CD8-positive, alpha-beta memory T cell (primary cell): ENCODE measurements at regions not wholly inside any gene's neighbourhood (a gene's known extent, or its start where the extent isn't known, plus 50 kb on each side); places are given as distances from the start of the nearest gene placed in this dataset.

Source experiments
- CTCF ChIA-PET: fragments of 350-600 bp; sonication (Branson Sonifier 250); formaldehyde crosslinking; loops from one replicate; lab custom pipeline; 2021; ENCODE audit warnings: antibody characterized with exemption; lab: Charles Lee
- POLR2A ChIA-PET: fragments of 350-600 bp; sonication (Branson Sonifier 250); formaldehyde crosslinking; loops from one replicate; lab custom pipeline; 2021; ENCODE audit warnings: antibody characterized with exemption; lab: Charles Lee
- DNase-seq, 5 donors: peaks; one replicate each; pipeline versions ENCODE4 v3.0.0 to v3.0.0-alpha.2; 2020 to 2022; ENCODE audit warnings: mixed read lengths in 1 of 5
- H3K27ac ChIP-seq: one replicate; pipeline ENCODE4 v1.7.0; 2013; ENCODE audit warnings: low read depth, mild to moderate bottlenecking, low read length, moderate library complexity
- H3K27me3 ChIP-seq: 2 replicates; pipeline ENCODE4 v1.7.0; 2013; ENCODE audit warnings: low read length, mild to moderate bottlenecking; ENCODE audit not compliant: insufficient read depth, poor library complexity, severe bottlenecking
- H3K36me3 ChIP-seq: 2 replicates; pipeline ENCODE4 v1.7.0; 2013; ENCODE audit warnings: mild to moderate bottlenecking, low read length, moderate library complexity; ENCODE audit not compliant: insufficient read depth
- H3K4me1 ChIP-seq: 2 replicates; pipeline ENCODE4 v1.7.0; 2013; ENCODE audit warnings: mild to moderate bottlenecking, low read length, moderate library complexity; ENCODE audit not compliant: insufficient read depth
- H3K4me3 ChIP-seq: 2 replicates; pipeline ENCODE4 v1.7.0; 2013; ENCODE audit warnings: mild to moderate bottlenecking, low read length
- H3K9me3 ChIP-seq: 2 replicates; pipeline ENCODE4 v1.7.0; 2013; ENCODE audit warnings: mild to moderate bottlenecking, low read length
- H3K27ac Mint-ChIP-seq, 8 donors: one replicate each; pipeline ENCODE4 v1.8.0; 2020 to 2021; ENCODE audit warnings: mixed read lengths in 8 of 8, mild to moderate bottlenecking in 6 of 8, inconsistent platforms in 3 of 8, moderate library complexity in 3 of 8
- H3K27me3 Mint-ChIP-seq, 2 donors: one replicate each; pipeline ENCODE4 v1.8.0; 2020 to 2021; ENCODE audit warnings: mixed read lengths in 2 of 2, mild to moderate bottlenecking in 1 of 2, moderate library complexity in 1 of 2
- H3K36me3 Mint-ChIP-seq, 3 donors: one replicate each; pipeline ENCODE4 v1.8.0; 2020 to 2021; ENCODE audit warnings: mixed read lengths in 3 of 3, inconsistent platforms in 1 of 3, mild to moderate bottlenecking in 1 of 3
- H3K4me1 Mint-ChIP-seq, 3 donors: one replicate each; pipeline ENCODE4 v1.8.0; 2020 to 2021; ENCODE audit warnings: mixed read lengths in 3 of 3, inconsistent platforms in 1 of 3, mild to moderate bottlenecking in 1 of 3
- H3K4me3 Mint-ChIP-seq, 7 donors: one replicate each; pipeline ENCODE4 v1.8.0; 2020 to 2021; ENCODE audit warnings: mixed read lengths in 7 of 7, mild to moderate bottlenecking in 6 of 7, moderate library complexity in 4 of 7, inconsistent platforms in 2 of 7
- H3K9me3 Mint-ChIP-seq, 5 donors: one replicate each; pipeline ENCODE4 v1.8.0; 2020 to 2022; ENCODE audit warnings: mixed read lengths in 5 of 5, mild to moderate bottlenecking in 3 of 5, moderate library complexity in 2 of 5, inconsistent platforms in 1 of 5

DNA sequence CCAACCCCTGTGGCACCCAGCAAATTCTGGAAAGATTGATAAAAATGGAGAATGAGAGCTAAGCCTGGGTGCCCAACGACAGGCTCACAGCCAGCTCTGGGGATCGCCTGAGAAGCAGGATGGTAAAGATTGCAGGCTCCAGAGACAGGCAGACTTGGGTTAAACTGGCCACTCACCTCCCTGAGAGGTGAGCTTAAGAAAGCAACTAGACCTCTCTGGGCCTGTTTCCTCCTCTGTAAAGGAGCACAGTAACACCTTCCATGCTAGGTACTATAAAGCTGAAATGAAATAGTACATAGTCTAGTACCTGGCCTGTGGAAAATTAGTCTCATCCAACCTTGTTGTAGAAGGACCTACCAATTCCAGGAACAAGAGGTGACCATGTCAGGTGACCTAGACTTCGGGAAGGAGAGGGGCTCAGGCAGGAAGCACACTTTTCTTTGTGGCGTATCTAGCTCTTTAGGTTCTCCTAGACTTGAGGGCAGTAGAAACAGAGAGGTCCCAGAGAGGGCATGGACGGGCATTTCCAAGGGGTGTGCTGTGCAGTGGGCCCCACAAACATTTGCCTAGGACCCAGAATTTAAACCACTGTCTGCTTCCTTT is 142.8 kb upstream of the MYLIP start:
- Histone ChIP-seq H3K4me1 (no peaks in the 10 kb centered on the region), H3K9me3 (no peaks in the 10 kb centered on the region), H3K36me3 (no peaks in the 10 kb centered on the region), H3K27ac (no peak overlapping the region), H3K4me3 (no peak overlapping the region), H3K27me3 (no peaks in the 10 kb centered on the region)
- Mint-ChIP-seq H3K9me3 (peaks cover 0 to 2% (median 0%) of the 10 kb centered on the region in 5 donors), H3K4me3 (no peak overlapping the region), H3K27me3 (peaks cover 12 to 16% of the 10 kb centered on the region in 2 donors), H3K27ac (peak overlapping the region in 1 of 8 donors; percentile 38), H3K36me3 (no peaks in the 10 kb centered on the region), H3K4me1 (no peaks in the 10 kb centered on the region)
- ChIA-PET CTCF (interaction anchor here (0.6 kb wide), 1 partner anchor 909 kb away, joined by 3 read pairs; no protein-coding TSS in a partner anchor), POLR2A (no interaction called here)
- DNase-seq, result no peak

- POLR2A ChIA-PET, result no interaction called here
- DNase-seq, result no peak
- Histone ChIP-seq H3K36me3 (no peaks in the 10 kb centered on the region), H3K27me3 (no peaks in the 10 kb centered on the region), H3K4me1 (no peaks in the 10 kb centered on the region), H3K4me3 (no peak overlapping the region), H3K27ac (no peak overlapping the region), H3K9me3 (no peaks in the 10 kb centered on the region)
- CTCF ChIA-PET, result no interaction called here
- H3K27ac Mint-ChIP-seq, result no peak overlapping the region
- no peaks in the 10 kb centered on the region for H3K36me3 Mint-ChIP-seq
- H3K27me3 Mint-ChIP-seq, result peaks cover 14 to 21% of the 10 kb centered on the region in 2 donors
- H3K4me1 Mint-ChIP-seq, result no peaks in the 10 kb centered on the region
- no peak overlapping the region for H3K4me3 Mint-ChIP-seq
- H3K9me3 Mint-ChIP-seq, result no peaks in the 10 kb centered on the region
Observed at GRCh38 chr6:15985379-15985959, 143.4 kb upstream of the MYLIP start.

DNA sequence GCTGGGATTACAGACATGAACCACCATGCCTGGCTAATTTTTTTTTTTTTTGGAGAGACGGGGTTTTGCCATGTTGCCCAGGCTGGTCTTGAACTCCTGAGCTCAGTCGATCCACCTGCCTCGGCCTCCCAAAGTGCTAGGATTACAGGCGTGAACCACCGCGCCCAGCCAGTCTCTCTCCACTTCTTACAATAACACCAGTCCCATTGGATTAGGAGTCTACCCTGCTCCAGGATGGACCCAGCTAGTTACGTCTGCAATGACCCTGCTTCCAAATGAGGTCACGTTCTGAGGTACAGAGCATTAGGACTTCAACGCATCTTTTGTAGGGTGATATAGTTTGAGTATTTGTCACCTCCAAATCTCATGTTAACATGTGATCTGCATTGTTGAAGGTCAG is 146.9 kb upstream of the MYLIP start:
- ChIA-PET CTCF (no interaction called here), POLR2A (interaction anchor here (0.7 kb wide), 1 partner anchor 9 kb away, joined by 13 read pairs; no protein-coding TSS in a partner anchor)
- Mint-ChIP-seq H3K9me3 (no peaks in the 10 kb centered on the region), H3K4me1 (no peaks in the 10 kb centered on the region), H3K27ac (no peak overlapping the region), H3K27me3 (peaks cover 14 to 21% of the 10 kb centered on the region in 2 donors), H3K4me3 (no peak overlapping the region), H3K36me3 (no peaks in the 10 kb centered on the region)
- no peak for DNase-seq
- Histone ChIP-seq H3K4me1 (no peaks in the 10 kb centered on the region), H3K27me3 (no peaks in the 10 kb centered on the region), H3K9me3 (no peaks in the 10 kb centered on the region), H3K36me3 (no peaks in the 10 kb centered on the region), H3K4me3 (no peak overlapping the region), H3K27ac (no peak overlapping the region)

DNA sequence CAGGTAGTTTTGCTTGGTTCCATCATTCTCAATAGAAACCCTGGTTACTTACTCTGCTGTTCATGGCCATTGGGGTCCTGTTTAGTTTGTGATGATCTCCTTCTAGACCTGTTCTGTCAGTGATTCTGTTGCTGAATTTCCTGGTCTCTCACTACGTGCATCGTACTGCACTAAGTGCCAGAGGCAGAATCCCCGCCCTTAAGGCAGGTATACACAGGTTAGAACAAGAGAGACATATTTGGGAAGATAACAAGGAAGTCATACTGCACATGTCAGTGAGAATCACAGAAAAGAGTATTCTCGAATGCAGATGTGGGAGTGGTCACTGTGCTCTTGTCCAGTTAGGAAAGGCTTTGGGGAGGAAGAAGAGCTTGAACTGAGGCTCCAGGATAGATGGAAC is 148.1 kb upstream of the MYLIP start:
- ChIA-PET CTCF (no interaction called here), POLR2A (no interaction called here)
- Histone ChIP-seq H3K4me3 (no peak overlapping the region), H3K9me3 (no peaks in the 10 kb centered on the region), H3K36me3 (no peaks in the 10 kb centered on the region), H3K27me3 (no peaks in the 10 kb centered on the region), H3K4me1 (no peaks in the 10 kb centered on the region), H3K27ac (no peak overlapping the region)
- Mint-ChIP-seq H3K36me3 (no peaks in the 10 kb centered on the region), H3K27me3 (peaks cover 14 to 21% of the 10 kb centered on the region in 2 donors), H3K9me3 (no peaks in the 10 kb centered on the region), H3K4me1 (no peaks in the 10 kb centered on the region), H3K27ac (no peak overlapping the region), H3K4me3 (no peak overlapping the region)
- no peak for DNase-seq

DNA sequence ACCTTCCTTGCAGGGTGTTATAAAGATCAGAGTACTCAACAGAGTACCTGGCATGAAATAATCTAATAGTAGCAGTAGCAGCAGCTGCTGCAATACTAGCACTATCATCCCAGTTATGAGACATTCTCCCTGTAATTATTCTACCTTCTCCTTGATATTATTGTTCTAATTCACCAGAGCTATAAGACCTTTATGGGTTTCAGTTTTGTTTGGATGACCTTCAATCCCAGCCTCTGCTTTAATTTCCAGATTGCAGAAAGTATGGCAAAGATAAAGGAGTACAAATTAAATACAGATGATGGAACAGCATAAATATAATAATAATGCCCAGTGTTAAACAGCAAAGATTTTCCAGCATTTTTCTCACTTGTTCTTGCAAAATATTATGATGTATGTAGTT is 150.5 kb upstream of the MYLIP start:
- Histone ChIP-seq H3K9me3 (no peaks in the 10 kb centered on the region), H3K4me1 (no peaks in the 10 kb centered on the region), H3K27ac (no peak overlapping the region), H3K27me3 (no peaks in the 10 kb centered on the region), H3K4me3 (no peak overlapping the region), H3K36me3 (no peaks in the 10 kb centered on the region)
- ChIA-PET POLR2A (no interaction called here), CTCF (no interaction called here)
- Mint-ChIP-seq H3K4me1 (no peaks in the 10 kb centered on the region), H3K4me3 (no peak overlapping the region), H3K36me3 (peaks cover 0 to 10% (median 0%) of the 10 kb centered on the region in 3 donors), H3K9me3 (peaks cover 0 to 8% (median 4%) of the 10 kb centered on the region in 5 donors), H3K27me3 (peaks cover 14 to 21% of the 10 kb centered on the region in 2 donors), H3K27ac (no peak overlapping the region)
- no peak for DNase-seq

GRCh38 chr6:15977050-15977449 is 151.8 kb upstream of the MYLIP start:
- no peaks in the 10 kb centered on the region for H3K4me1 Mint-ChIP-seq
- peaks cover 8 to 11% of the 10 kb centered on the region in 2 donors for H3K27me3 Mint-ChIP-seq
- Histone ChIP-seq H3K36me3 (no peaks in the 10 kb centered on the region), H3K27ac (no peak overlapping the region), H3K27me3 (no peaks in the 10 kb centered on the region), H3K4me3 (no peak overlapping the region), H3K4me1 (no peaks in the 10 kb centered on the region), H3K9me3 (no peaks in the 10 kb centered on the region)
- ChIA-PET CTCF (interaction anchor here (0.6 kb wide), 1 partner anchor 856 kb away, joined by 3 read pairs; no protein-coding TSS in a partner anchor), POLR2A (no interaction called here)
- DNase-seq, result no peak
- peaks cover 0 to 16% (median 0%) of the 10 kb centered on the region in 3 donors for H3K36me3 Mint-ChIP-seq
- H3K4me3 Mint-ChIP-seq, result no peak overlapping the region
- H3K27ac Mint-ChIP-seq, result no peak overlapping the region
- H3K9me3 Mint-ChIP-seq, result peaks cover 4 to 17% (median 8%) of the 10 kb centered on the region in 5 donors

DNA sequence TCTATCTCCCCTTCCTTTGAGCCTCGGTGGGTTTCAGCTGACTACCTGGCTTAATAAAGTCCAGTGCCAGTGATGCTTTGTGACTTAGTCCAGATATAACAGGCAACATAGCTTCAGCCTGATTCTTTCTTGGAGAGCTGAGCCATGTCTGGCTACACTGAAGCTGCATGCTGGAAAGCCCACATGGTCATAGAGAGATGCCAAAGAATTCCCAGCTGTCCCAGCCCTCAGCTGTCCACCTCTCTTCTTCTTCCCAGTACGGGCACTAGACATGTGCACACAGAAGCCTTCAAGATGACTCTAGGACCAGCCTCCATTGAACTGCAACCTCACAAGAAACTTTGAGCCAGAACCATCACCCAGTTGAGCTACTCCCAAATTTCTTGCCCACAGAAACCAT is 154.1 kb upstream of the MYLIP start:
- Histone ChIP-seq H3K27ac (no peak overlapping the region), H3K4me1 (no peaks in the 10 kb centered on the region), H3K4me3 (no peak overlapping the region), H3K36me3 (no peaks in the 10 kb centered on the region), H3K27me3 (no peaks in the 10 kb centered on the region), H3K9me3 (no peaks in the 10 kb centered on the region)
- peaks cover 4 to 17% (median 8%) of the 10 kb centered on the region in 5 donors for H3K9me3 Mint-ChIP-seq
- ChIA-PET CTCF (no interaction called here), POLR2A (no interaction called here)
- peaks cover 2 to 3% of the 10 kb centered on the region in 2 donors for H3K27me3 Mint-ChIP-seq
- no peak overlapping the region for H3K27ac Mint-ChIP-seq
- no peak for DNase-seq
- no peak overlapping the region for H3K4me3 Mint-ChIP-seq
- peaks cover 0 to 16% (median 0%) of the 10 kb centered on the region in 3 donors for H3K36me3 Mint-ChIP-seq
- no peaks in the 10 kb centered on the region for H3K4me1 Mint-ChIP-seq

DNA sequence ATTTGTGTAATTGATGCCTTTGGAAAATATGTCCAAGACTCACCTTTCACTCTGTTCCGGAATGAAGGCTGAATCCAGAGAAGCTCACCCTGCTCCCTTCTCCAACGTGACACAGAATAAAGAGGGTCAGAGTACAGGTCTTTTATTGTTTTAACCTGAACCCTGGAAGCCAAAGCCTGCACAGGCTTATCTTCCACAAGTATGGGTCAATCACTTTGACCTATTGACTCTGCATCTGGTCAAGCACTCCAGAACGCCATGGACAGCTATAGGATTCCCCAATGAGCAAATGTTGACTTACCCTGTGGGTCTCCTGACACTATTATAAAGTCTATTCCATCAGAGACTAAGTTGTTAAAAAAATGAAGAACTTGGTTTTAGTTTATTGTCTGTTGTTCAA is 158.4 kb upstream of the MYLIP start:
- no peak overlapping the region for H3K27ac ChIP-seq
- CTCF ChIA-PET, result no interaction called here
- peaks cover 4 to 17% (median 8%) of the 10 kb centered on the region in 5 donors for H3K9me3 Mint-ChIP-seq
- H3K36me3 Mint-ChIP-seq, result peaks cover 0 to 16% (median 0%) of the 10 kb centered on the region in 3 donors
- H3K4me3 ChIP-seq, result no peak overlapping the region
- POLR2A ChIA-PET, result no interaction called here
- no peaks in the 10 kb centered on the region for H3K27me3 ChIP-seq
- H3K4me1 ChIP-seq, result no peaks in the 10 kb centered on the region
- no peaks in the 10 kb centered on the region for H3K4me1 Mint-ChIP-seq
- peaks cover 3% of the 10 kb centered on the region in 2 donors for H3K27me3 Mint-ChIP-seq
- no peaks in the 10 kb centered on the region for H3K9me3 ChIP-seq
- no peak for DNase-seq
- no peak overlapping the region for H3K4me3 Mint-ChIP-seq
- no peaks in the 10 kb centered on the region for H3K36me3 ChIP-seq
- no peak overlapping the region for H3K27ac Mint-ChIP-seq
